Esophagus muscularis mucosa (tissue), 4 donors: ENCODE measurements at regions not wholly inside any gene's neighbourhood (a gene's known extent, or its start where the extent isn't known, plus 50 kb on each side); places are given as distances from the start of the nearest gene placed in this dataset.

Experiments used
- DNase-seq: peaks from one replicate; pipeline ENCODE4 v3.0.0-alpha.2; 2017; ENCODE audit errors: extremely low spot score
- H3K27ac ChIP-seq, 4 donors: fragments of 200-600 bp; sonication (generic); replicated peaks in 1 of 4; 1 replicate in 3 of 4; 2 replicates in 1 of 4; pipeline ENCODE4 v1.5.1; 2016 to 2019; ENCODE audit warnings: mild to moderate bottlenecking in 1 of 4
- H3K27me3 ChIP-seq, 4 donors: fragments of 200-600 bp; sonication (generic); one replicate each; pipeline versions ENCODE4 v1.5.1 to v1.6.0; 2016 to 2019
- H3K36me3 ChIP-seq, 4 donors: fragments of 200-600 bp; sonication (generic); one replicate each; pipeline ENCODE4 v1.5.1; 2016 to 2019
- H3K4me1 ChIP-seq, 4 donors: fragments of 200-600 bp; sonication (generic); one replicate each; pipeline ENCODE4 v1.5.1; 2016 to 2019
- H3K4me3 ChIP-seq, 4 donors: fragments of 200-600 bp; sonication (generic); 1 replicate in 2 of 4; 2 replicates in 2 of 4; pipeline ENCODE4 v1.5.1; 2016 to 2019; ENCODE audit warnings: mild to moderate bottlenecking in 4 of 4, moderate library complexity in 1 of 4
- H3K9me3 ChIP-seq, 4 donors: fragments of 200-600 bp; sonication (generic); 1 replicate in 3 of 4; 2 replicates in 1 of 4; pipeline ENCODE4 v1.5.1; 2016 to 2019
- CTCF ChIP-seq, 3 experiments: fragments of 200-600 bp in 2 of 3; fragments of 450-650 bp in 1 of 3; sonication (generic) in 2 of 3; IDR thresholded peaks; one replicate each; pipeline ENCODE4 v1.5.1; 2017 to 2019; ENCODE audit warnings: antibody characterized with exemption in 3 of 3, mild to moderate bottlenecking in 2 of 3, moderate library complexity in 1 of 3
- EP300 ChIP-seq: sonication (generic); formaldehyde crosslinking; IDR thresholded peaks from one replicate; pipeline ENCODE4 v1.6.1; 2017; ENCODE audit warnings: antibody characterized with exemption
- POLR2A ChIP-seq: fragments of 450-650 bp; IDR thresholded peaks from one replicate; pipeline ENCODE4 v1.6.1; 2017; ENCODE audit warnings: antibody characterized with exemption, moderate library complexity, mild to moderate bottlenecking, low read depth
- POLR2AphosphoS5 ChIP-seq, 2 donors: sonication (generic); formaldehyde crosslinking; IDR thresholded peaks; one replicate each; pipeline ENCODE4 v1.6.1; 2017; ENCODE audit warnings: antibody characterized with exemption in 2 of 2
- WGBS: methylation state at CpG from one replicate; pipeline ENCODE4 v1.1.5; 2018; 5-methylcytosine and 5-hydroxymethylcytosine counted together
- intact Hi-C: fragments of 100-400 bp; cut with DNase I; formaldehyde crosslinking; loops from one replicate; pipeline ENCODE4 v1.15.1; 2023

DNA sequence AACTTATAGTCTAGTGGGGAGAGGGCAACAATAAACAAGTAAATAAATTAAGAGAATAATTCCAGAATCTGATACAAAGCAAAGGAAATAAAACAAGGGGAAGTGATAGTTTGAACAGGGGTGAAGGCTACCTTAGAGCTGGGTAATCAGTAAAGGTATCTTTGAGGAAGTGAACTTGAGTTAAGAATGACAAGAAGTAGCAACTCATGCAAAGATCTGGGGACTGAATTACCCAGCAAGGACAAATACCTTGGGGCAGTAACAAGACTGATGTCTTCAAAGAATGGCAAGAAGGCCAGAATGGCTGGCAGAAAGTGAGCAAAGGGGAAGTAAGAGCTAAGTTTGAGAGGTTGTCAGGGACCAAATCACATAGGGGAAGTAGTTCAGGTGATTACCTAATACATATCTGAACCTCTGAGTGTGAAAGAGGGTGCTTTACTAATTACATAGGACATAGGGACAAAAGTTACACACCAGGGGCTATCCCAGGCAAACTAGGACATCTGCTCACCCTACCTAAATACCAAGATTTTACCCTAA lies 244.6 kb upstream of the HNRNPA3 start:
- no peaks in the 10 kb centered on the region for H3K4me1 ChIP-seq
- no peak overlapping the region for H3K27ac ChIP-seq
- no peaks in the 10 kb centered on the region for H3K9me3 ChIP-seq
- no peak overlapping the region for H3K4me3 ChIP-seq
- H3K36me3 ChIP-seq, result no peaks in the 10 kb centered on the region
- H3K27me3 ChIP-seq, result no peaks in the 10 kb centered on the region
- DNase-seq, result no peak
- TF ChIP-seq CTCF (IDR thresholded peaks at IDR 0.05) (no peak), EP300 (no peak), POLR2AphosphoS5 (IDR thresholded peaks at IDR 0.05) (no peak), POLR2A (no peak)
- intact Hi-C loops, result no loop called here

GRCh38 chr2:176969642-176970359 lies 242.8 kb upstream of the HNRNPA3 start:
- Histone ChIP-seq H3K36me3 (no peaks in the 10 kb centered on the region), H3K4me1 (no peaks in the 10 kb centered on the region), H3K9me3 (no peaks in the 10 kb centered on the region), H3K27ac (no peak overlapping the region), H3K4me3 (no peak overlapping the region), H3K27me3 (no peaks in the 10 kb centered on the region)
- TF ChIP-seq POLR2AphosphoS5 (IDR thresholded peaks at IDR 0.05) (no peak), POLR2A (no peak), CTCF (IDR thresholded peaks at IDR 0.05) (no peak), EP300 (no peak)
- WGBS, result 47% methylated on average over 2 of the region's 2 CpGs
- intact Hi-C loops, result no loop called here
- DNase-seq, result no peak

GRCh38 chr2:176976736-176977685 lies 235.6 kb upstream of the HNRNPA3 start:
- Histone ChIP-seq H3K4me3 (no peak overlapping the region), H3K27ac (no peak overlapping the region), H3K36me3 (no peaks in the 10 kb centered on the region), H3K9me3 (no peaks in the 10 kb centered on the region), H3K27me3 (no peaks in the 10 kb centered on the region), H3K4me1 (no peaks in the 10 kb centered on the region)
- TF ChIP-seq CTCF (IDR thresholded peaks at IDR 0.05) (no peak), POLR2A (no peak), EP300 (no peak), POLR2AphosphoS5 (IDR thresholded peaks at IDR 0.05) (no peak)
- intact Hi-C loops, result no loop called here
- DNase-seq, result no peak
- 60% methylated on average over 9 of the region's 9 CpGs for WGBS

- no peak overlapping the region for H3K27ac ChIP-seq
- no peak for DNase-seq
- peaks cover 0 to 4% (median 0%) of the 10 kb centered on the region in 4 donors for H3K27me3 ChIP-seq
- TF ChIP-seq EP300 (no peak), POLR2A (no peak), POLR2AphosphoS5 (IDR thresholded peaks at IDR 0.05) (no peak), CTCF (IDR thresholded peaks at IDR 0.05) (no peak)
- intact Hi-C loops, result no loop called here
- H3K9me3 ChIP-seq, result no peaks in the 10 kb centered on the region
- no peaks in the 10 kb centered on the region for H3K36me3 ChIP-seq
- 89% methylated on average over 2 of the region's 2 CpGs for WGBS
- no peak overlapping the region for H3K4me3 ChIP-seq
- no peaks in the 10 kb centered on the region for H3K4me1 ChIP-seq
Measured at GRCh38 chr2:176978921-176979320, 233.7 kb upstream of the HNRNPA3 start.
